ENCODE measurements at regions not wholly inside any gene's neighbourhood (a gene's known extent, or its start where the extent isn't known, plus 50 kb on each side); places are given as distances from the start of the nearest gene placed in this dataset.

GRCh38 chr6:149201068-149201655, 116.3 kb upstream of the TAB2 start:
- Histone ChIP-seq H3K27ac (ENCODE audit: low read depth, low read length) (no peak overlapping the region), H3K4me1 (ENCODE audit: insufficient read depth, low read length) (no peaks in the 10 kb centered on the region), H3K79me2 (ENCODE audit: insufficient read depth, low read length) (no peaks in the 10 kb centered on the region), H3K27me3 (ENCODE audit: insufficient read depth, low read length) (no peaks in the 10 kb centered on the region), H3K9me3 (ENCODE audit: insufficient read depth, low read depth, low read length) (no peaks in the 10 kb centered on the region), H3K4me3 (ENCODE audit: insufficient read depth, low read depth, low read length) (no peak overlapping the region), H3K36me3 (ENCODE audit: insufficient read depth, low read length) (no peaks in the 10 kb centered on the region), H3K9ac (ENCODE audit: low read length) (no peak overlapping the region), H3K4me2 (ENCODE audit: low read length) (no peak overlapping the region), H2AFZ (ENCODE audit: low read depth, low read length) (peak overlapping the region; percentile 49), H4K20me1 (ENCODE audit: insufficient read depth, low read length) (no peaks in the 10 kb centered on the region)
- Mint-ChIP-seq H3K27me3 (ENCODE audit: low read depth, unreplicated experiment) (peaks cover 3% of the 10 kb centered on the region), H3K27ac (ENCODE audit: unreplicated experiment) (no peak overlapping the region), H3K36me3 (ENCODE audit: low read depth, unreplicated experiment) (no peaks in the 10 kb centered on the region), H3K9me3 (ENCODE audit: unreplicated experiment) (peaks cover 6% of the 10 kb centered on the region), H3K4me3 (ENCODE audit: unreplicated experiment) (no peak overlapping the region), H3K4me1 (ENCODE audit: low read depth, unreplicated experiment) (no peaks in the 10 kb centered on the region)
- DNase-seq (ENCODE audit: low read depth) (no peak), FAIRE-seq (no peak)
- no peak for TF ChIP-seq EZH2 (IDR thresholded peaks at IDR 0.05; ENCODE audit: insufficient read depth, low read length)
- TF ChIP-seq, protein P1, sequence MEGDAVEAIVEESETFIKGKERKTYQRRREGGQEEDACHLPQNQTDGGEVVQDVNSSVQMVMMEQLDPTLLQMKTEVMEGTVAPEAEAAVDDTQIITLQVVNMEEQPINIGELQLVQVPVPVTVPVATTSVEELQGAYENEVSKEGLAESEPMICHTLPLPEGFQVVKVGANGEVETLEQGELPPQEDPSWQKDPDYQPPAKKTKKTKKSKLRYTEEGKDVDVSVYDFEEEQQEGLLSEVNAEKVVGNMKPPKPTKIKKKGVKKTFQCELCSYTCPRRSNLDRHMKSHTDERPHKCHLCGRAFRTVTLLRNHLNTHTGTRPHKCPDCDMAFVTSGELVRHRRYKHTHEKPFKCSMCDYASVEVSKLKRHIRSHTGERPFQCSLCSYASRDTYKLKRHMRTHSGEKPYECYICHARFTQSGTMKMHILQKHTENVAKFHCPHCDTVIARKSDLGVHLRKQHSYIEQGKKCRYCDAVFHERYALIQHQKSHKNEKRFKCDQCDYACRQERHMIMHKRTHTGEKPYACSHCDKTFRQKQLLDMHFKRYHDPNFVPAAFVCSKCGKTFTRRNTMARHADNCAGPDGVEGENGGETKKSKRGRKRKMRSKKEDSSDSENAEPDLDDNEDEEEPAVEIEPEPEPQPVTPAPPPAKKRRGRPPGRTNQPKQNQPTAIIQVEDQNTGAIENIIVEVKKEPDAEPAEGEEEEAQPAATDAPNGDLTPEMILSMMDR (IDR thresholded peaks at IDR 0.05; ENCODE audit: insufficient read depth, low read depth, low read length) = no peak

- H3K4me1 ChIP-seq (ENCODE audit: insufficient read depth, low read length) = no peaks in the 10 kb centered on the region
- peaks cover 6% of the 10 kb centered on the region for H3K9me3 Mint-ChIP-seq (ENCODE audit: unreplicated experiment)
- no peak overlapping the region for H3K9ac ChIP-seq (ENCODE audit: low read length)
- no peaks in the 10 kb centered on the region for H3K79me2 ChIP-seq (ENCODE audit: insufficient read depth, low read length)
- no peaks in the 10 kb centered on the region for H3K27me3 ChIP-seq (ENCODE audit: insufficient read depth, low read length)
- DNase-seq (ENCODE audit: low read depth) (no peak), FAIRE-seq (no peak)
- H3K4me2 ChIP-seq (ENCODE audit: low read length) = no peak overlapping the region
- no peak overlapping the region for H3K4me3 Mint-ChIP-seq (ENCODE audit: unreplicated experiment)
- no peaks in the 10 kb centered on the region for H3K27me3 Mint-ChIP-seq (ENCODE audit: low read depth, unreplicated experiment)
- no peak overlapping the region for H3K27ac ChIP-seq (ENCODE audit: low read depth, low read length)
- no peak overlapping the region for H3K4me3 ChIP-seq (ENCODE audit: insufficient read depth, low read depth, low read length)
- H3K4me1 Mint-ChIP-seq (ENCODE audit: low read depth, unreplicated experiment) = no peaks in the 10 kb centered on the region
- no peak for TF ChIP-seq EZH2 (IDR thresholded peaks at IDR 0.05; ENCODE audit: insufficient read depth, low read length)
- TF ChIP-seq, protein P1 (IDR thresholded peaks at IDR 0.05; ENCODE audit: insufficient read depth, low read depth, low read length) = no peak
- H3K9me3 ChIP-seq (ENCODE audit: insufficient read depth, low read depth, low read length) = no peaks in the 10 kb centered on the region
- H3K36me3 ChIP-seq (ENCODE audit: insufficient read depth, low read length) = no peaks in the 10 kb centered on the region
- H2AFZ ChIP-seq (ENCODE audit: low read depth, low read length) = no peak overlapping the region
- no peaks in the 10 kb centered on the region for H3K36me3 Mint-ChIP-seq (ENCODE audit: low read depth, unreplicated experiment)
- H3K27ac Mint-ChIP-seq (ENCODE audit: unreplicated experiment) = no peak overlapping the region
- no peaks in the 10 kb centered on the region for H4K20me1 ChIP-seq (ENCODE audit: insufficient read depth, low read length)
Measured at GRCh38 chr6:149202100-149202499, 115.4 kb upstream of the TAB2 start.

DNA sequence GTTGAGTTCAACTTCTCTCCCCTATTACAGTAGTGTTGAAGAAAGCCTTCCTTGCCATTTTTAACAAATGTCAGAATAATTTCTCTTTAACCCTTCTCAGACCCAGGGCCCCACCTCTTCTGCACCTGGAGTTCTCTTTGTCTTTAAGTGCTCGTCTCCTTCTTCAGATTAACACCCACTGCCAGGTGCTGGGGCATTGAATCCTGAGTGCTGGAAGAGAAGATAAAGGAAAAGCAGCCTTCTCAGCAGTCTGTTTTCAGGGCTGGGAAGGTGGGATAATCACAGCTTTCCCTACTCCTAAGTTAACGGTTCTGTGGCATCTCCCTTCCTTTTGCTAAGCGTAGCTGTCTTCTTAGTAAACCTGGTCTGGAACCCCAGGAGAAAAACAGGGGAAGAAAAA, 114.6 kb upstream of the TAB2 start:
- H3K4me3 Mint-ChIP-seq (ENCODE audit: unreplicated experiment) = no peak overlapping the region
- no peaks in the 10 kb centered on the region for H3K4me1 Mint-ChIP-seq (ENCODE audit: low read depth, unreplicated experiment)
- FAIRE-seq = no peak
- no peaks in the 10 kb centered on the region for H3K9me3 ChIP-seq (ENCODE audit: insufficient read depth, low read depth, low read length)
- no peak overlapping the region for H3K4me2 ChIP-seq (ENCODE audit: low read length)
- H4K20me1 ChIP-seq (ENCODE audit: insufficient read depth, low read length) = no peaks in the 10 kb centered on the region
- H2AFZ ChIP-seq (ENCODE audit: low read depth, low read length) = no peak overlapping the region
- H3K27ac ChIP-seq (ENCODE audit: low read depth, low read length) = no peak overlapping the region
- H3K36me3 Mint-ChIP-seq (ENCODE audit: low read depth, unreplicated experiment) = no peaks in the 10 kb centered on the region
- H3K4me3 ChIP-seq (ENCODE audit: insufficient read depth, low read depth, low read length) = no peak overlapping the region
- no peaks in the 10 kb centered on the region for H3K27me3 Mint-ChIP-seq (ENCODE audit: low read depth, unreplicated experiment)
- H3K9ac ChIP-seq (ENCODE audit: low read length) = no peak overlapping the region
- DNase-seq (ENCODE audit: low read depth) = no peak
- peaks cover 6% of the 10 kb centered on the region for H3K9me3 Mint-ChIP-seq (ENCODE audit: unreplicated experiment)
- no peak overlapping the region for H3K27ac Mint-ChIP-seq (ENCODE audit: unreplicated experiment)
- H3K4me1 ChIP-seq (ENCODE audit: insufficient read depth, low read length) = no peaks in the 10 kb centered on the region
- no peaks in the 10 kb centered on the region for H3K27me3 ChIP-seq (ENCODE audit: insufficient read depth, low read length)
- H3K79me2 ChIP-seq (ENCODE audit: insufficient read depth, low read length) = no peaks in the 10 kb centered on the region
- H3K36me3 ChIP-seq (ENCODE audit: insufficient read depth, low read length) = no peaks in the 10 kb centered on the region
- no peak for TF ChIP-seq EZH2 (IDR thresholded peaks at IDR 0.05; ENCODE audit: insufficient read depth, low read length)
- TF ChIP-seq, protein P1 (IDR thresholded peaks at IDR 0.05; ENCODE audit: insufficient read depth, low read depth, low read length) = no peak

All from astrocyte (in vitro differentiated cells and primary cell).